Neural cell (in vitro differentiated cells): ENCODE measurements at regions not wholly inside any gene's neighbourhood (a gene's known extent, or its start where the extent isn't known, plus 50 kb on each side); places are given as distances from the start of the nearest gene placed in this dataset.

ENCODE experiments used
- EZH2 ChIP-seq: fragments of 200-600, 300-800 bp; shearing (Covaris generic), sonication (generic); IDR thresholded peaks from 2 replicates; pipeline ENCODE4 v1.6.1; 2014; ENCODE audit warnings: antibody characterized with exemption, low read length, borderline replicate concordance, mild to moderate bottlenecking; ENCODE audit not compliant: insufficient read depth, poor library complexity, severe bottlenecking
- TAF1 ChIP-seq: IDR thresholded peaks from 2 replicates; pipeline ENCODE4 v1.6.1; 2012; ENCODE audit warnings: low read depth
- TF ChIP-seq, protein P1 (sequence below): fragments of 450-650 bp; IDR thresholded peaks from 2 replicates; pipeline ENCODE4 v1.5.1; 2014; ENCODE audit warnings: antibody characterized with exemption, mild to moderate bottlenecking, moderate library complexity; ENCODE audit not compliant: poor library complexity, severe bottlenecking

DNA sequence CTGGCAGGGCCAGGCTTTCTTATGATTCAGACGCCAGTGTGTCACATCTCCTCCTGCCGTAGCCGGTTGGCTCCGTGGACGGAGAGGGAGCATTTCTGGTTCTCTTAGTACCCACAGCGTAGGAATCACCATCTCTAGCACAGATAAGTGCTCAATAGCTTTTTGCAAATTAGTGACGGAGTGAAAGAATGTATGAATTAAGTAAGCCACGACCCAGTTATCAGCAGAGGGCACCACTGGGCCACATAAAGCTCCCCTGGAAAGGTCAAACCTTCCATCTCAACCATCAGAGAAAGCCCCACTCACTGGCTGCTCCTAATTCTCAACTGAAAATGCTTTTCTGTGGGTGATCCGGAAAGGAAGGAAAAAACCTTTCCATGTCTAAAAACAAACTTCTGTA lies 317.0 kb upstream of the ADCY2 start:
- TF ChIP-seq EZH2 (no peak), TAF1 (no peak)
- TF ChIP-seq, protein P1, sequence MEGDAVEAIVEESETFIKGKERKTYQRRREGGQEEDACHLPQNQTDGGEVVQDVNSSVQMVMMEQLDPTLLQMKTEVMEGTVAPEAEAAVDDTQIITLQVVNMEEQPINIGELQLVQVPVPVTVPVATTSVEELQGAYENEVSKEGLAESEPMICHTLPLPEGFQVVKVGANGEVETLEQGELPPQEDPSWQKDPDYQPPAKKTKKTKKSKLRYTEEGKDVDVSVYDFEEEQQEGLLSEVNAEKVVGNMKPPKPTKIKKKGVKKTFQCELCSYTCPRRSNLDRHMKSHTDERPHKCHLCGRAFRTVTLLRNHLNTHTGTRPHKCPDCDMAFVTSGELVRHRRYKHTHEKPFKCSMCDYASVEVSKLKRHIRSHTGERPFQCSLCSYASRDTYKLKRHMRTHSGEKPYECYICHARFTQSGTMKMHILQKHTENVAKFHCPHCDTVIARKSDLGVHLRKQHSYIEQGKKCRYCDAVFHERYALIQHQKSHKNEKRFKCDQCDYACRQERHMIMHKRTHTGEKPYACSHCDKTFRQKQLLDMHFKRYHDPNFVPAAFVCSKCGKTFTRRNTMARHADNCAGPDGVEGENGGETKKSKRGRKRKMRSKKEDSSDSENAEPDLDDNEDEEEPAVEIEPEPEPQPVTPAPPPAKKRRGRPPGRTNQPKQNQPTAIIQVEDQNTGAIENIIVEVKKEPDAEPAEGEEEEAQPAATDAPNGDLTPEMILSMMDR, result peak; percentile 45
